ENCODE measurements at regions not wholly inside any gene's neighbourhood (a gene's known extent, or its start where the extent isn't known, plus 50 kb on each side); places are given as distances from the start of the nearest gene placed in this dataset.

- TF ChIP-seq ZNF384 (IDR thresholded peaks at IDR 0.05) (no peak), FOXA1 (IDR thresholded peaks at IDR 0.05) (no peak), ARNT (IDR thresholded peaks at IDR 0.05) (no peak), LEF1 (IDR thresholded peaks at IDR 0.05; ENCODE audit: borderline replicate concordance) (no peak), BHLHE40 (IDR thresholded peaks at IDR 0.05; ENCODE audit: borderline replicate concordance) (no peak), SUZ12 (IDR thresholded peaks at IDR 0.05) (no peak)
These were observed 111.7 kb upstream of the BMPER start for GRCh38 chr7:33793616-33794015.
